ENCODE measurements at regions not wholly inside any gene's neighbourhood (a gene's known extent, or its start where the extent isn't known, plus 50 kb on each side); places are given as distances from the start of the nearest gene placed in this dataset.

- no peak for TF ChIP-seq PPARA (CRISPR knock-in tag; IDR thresholded peaks at IDR 0.05; ENCODE audit: borderline replicate concordance)
- TF ChIP-seq ZFP30 (CRISPR knock-in tag; IDR thresholded peaks at IDR 0.05) = no peak
- TF ChIP-seq PATZ1 (CRISPR knock-in tag; IDR thresholded peaks at IDR 0.05; ENCODE audit: borderline replicate concordance) = no peak
- no peak for TF ChIP-seq CREB5 (CRISPR knock-in tag; IDR thresholded peaks at IDR 0.05; ENCODE audit: low read depth)
Measured at GRCh38 chr1:30033256-30034104, 689.9 kb downstream of the MATN1 start.
